Esophagus muscularis mucosa (tissue), 3 donors: ENCODE measurements at regions not wholly inside any gene's neighbourhood (a gene's known extent, or its start where the extent isn't known, plus 50 kb on each side); places are given as distances from the start of the nearest gene placed in this dataset.

Experiments used
- CTCF ChIP-seq, 3 experiments: fragments of 200-600 bp in 2 of 3; fragments of 450-650 bp in 1 of 3; sonication (generic) in 2 of 3; IDR thresholded peaks; one replicate each; pipeline ENCODE4 v1.5.1; 2017 to 2019; ENCODE audit warnings: antibody characterized with exemption in 3 of 3, mild to moderate bottlenecking in 2 of 3, moderate library complexity in 1 of 3
- POLR2A ChIP-seq: fragments of 450-650 bp; IDR thresholded peaks from one replicate; pipeline ENCODE4 v1.6.1; 2017; ENCODE audit warnings: antibody characterized with exemption, moderate library complexity, mild to moderate bottlenecking, low read depth

- no peak for TF ChIP-seq CTCF (IDR thresholded peaks at IDR 0.05)
- no peak for TF ChIP-seq POLR2A
Observed at GRCh38 chr1:145545055-145545454, 62.7 kb upstream of the GPR89A start.
